K562 (cell line): ENCODE measurements at regions not wholly inside any gene's neighbourhood (a gene's known extent, or its start where the extent isn't known, plus 50 kb on each side); places are given as distances from the start of the nearest gene placed in this dataset.

Experiments
- ATAC-seq: fragments of 200-7000 bp; cut with Tn5 transposase; 3 replicates; pipeline ENCODE4 v1.9.1; 2020; ENCODE audit warnings: moderate library complexity
- BruUV-seq: library from RNA; stranded (reverse); fragments of 400-500 nt; replicated peaks from 2 replicates; lab custom pipeline; 2021; lab: Mats Ljungman, UMichigan
- CTCF ChIA-PET: fragments of 300-600 bp; formaldehyde crosslinking; extraction: SDS; loops from one replicate; lab custom pipeline; 2021; ENCODE audit warnings: low intra/inter-chr PET ratio; lab: Yijun Ruan, JAX
- POLR2A ChIA-PET: fragments of 300-600, 350-650 bp; sonication (Branson Sonifier 250); formaldehyde crosslinking; extraction: SDS; loops from one replicate; lab custom pipeline; 2021; ENCODE audit warnings: antibody characterized with exemption, inconsistent platforms; lab: Yijun Ruan, JAX
- DNase-seq, 4 experiments: peaks; one replicate each; pipeline versions ENCODE4 v3.0.0 to v3.0.0-alpha.2; 2011 to 2018; ENCODE audit warnings: low spot score in 3 of 4, mixed read lengths in 3 of 4; ENCODE audit errors: extremely low read depth in 1 of 4
- FAIRE-seq: peaks from 2 replicates; lab custom pipeline; 2011; peaks lifted over from hg19 to GRCh38; lab: Jason Lieb, UNC
- H2AFZ ChIP-seq: 2 replicates; pipeline ENCODE4 v1.6.0; 2011; ENCODE audit warnings: low read depth, low read length, control low read depth, inconsistent platforms
- H3K27ac ChIP-seq: fragments of 200-600 bp; 3 replicates; pipeline ENCODE4 v1.8.0; 2011; ENCODE audit warnings: low read depth, mild to moderate bottlenecking, control low read depth, inconsistent platforms, low read length, moderate library complexity, mixed read lengths; ENCODE audit errors: extremely low read depth
- H3K27me3 ChIP-seq, 2 experiments: fragments of 300-600 bp in 1 of 2; 2 replicates in 1 of 2; 3 replicates in 1 of 2; pipeline versions ENCODE4 v1.6.0 to v1.8.0; 2011; ENCODE audit warnings: inconsistent platforms in 2 of 2, low read length in 2 of 2, mild to moderate bottlenecking in 1 of 2, mixed read lengths in 1 of 2, moderate library complexity in 1 of 2; ENCODE audit not compliant: control insufficient read depth in 2 of 2, insufficient read depth in 2 of 2
- H3K36me3 ChIP-seq: fragments of 300-600 bp; 3 replicates; pipeline ENCODE4 v1.8.0; 2011; ENCODE audit warnings: mild to moderate bottlenecking, low read length, inconsistent platforms; ENCODE audit not compliant: control insufficient read depth, insufficient read depth
- H3K4me1 ChIP-seq, 2 experiments: fragments of 200-600 bp in 1 of 2; replicated peaks in 1 of 2; 2 replicates in 1 of 2; 3 replicates in 1 of 2; pipeline versions ENCODE4 v1.5.1 to v1.8.0; 2011; ENCODE audit warnings: inconsistent platforms in 2 of 2, low read length in 2 of 2, mild to moderate bottlenecking in 1 of 2, mixed read lengths in 1 of 2, moderate library complexity in 1 of 2; ENCODE audit not compliant: control insufficient read depth in 2 of 2, insufficient read depth in 2 of 2
- H3K4me2 ChIP-seq: 2 replicates; pipeline ENCODE4 v1.6.1; 2011; ENCODE audit warnings: low read length, control low read depth, inconsistent platforms, mixed read lengths; ENCODE audit not compliant: insufficient read depth
- H3K4me3 ChIP-seq: fragments of 200-600 bp; sonication (generic), shearing (Covaris generic); 2 replicates; pipeline ENCODE4 v1.5.1; 2016; ENCODE audit warnings: control low read depth, inconsistent platforms
- H3K79me2 ChIP-seq: fragments of 200-600 bp; 3 replicates; pipeline ENCODE4 v1.8.0; 2011; ENCODE audit warnings: low read length, inconsistent platforms; ENCODE audit not compliant: control insufficient read depth, insufficient read depth
- H3K9ac ChIP-seq, 2 experiments: 2 replicates each; pipeline versions ENCODE4 v1.6.0 to v1.6.1; 2011; ENCODE audit warnings: low read depth in 2 of 2, low read length in 2 of 2, control low read depth in 1 of 2, inconsistent platforms in 1 of 2, mild to moderate bottlenecking in 1 of 2, mixed read lengths in 1 of 2; ENCODE audit not compliant: insufficient read depth in 1 of 2
- H3K9me1 ChIP-seq: one replicate; pipeline ENCODE4 v1.6.0; 2011; ENCODE audit warnings: inconsistent platforms, mild to moderate bottlenecking, low read length, moderate library complexity; ENCODE audit not compliant: control insufficient read depth, insufficient read depth
- H3K9me3 ChIP-seq: replicated peaks from 2 replicates; pipeline ENCODE4 v1.5.1; 2011; ENCODE audit warnings: low read depth, low read length, inconsistent platforms; ENCODE audit not compliant: control insufficient read depth, insufficient read depth
- H4K20me1 ChIP-seq: replicated peaks from 2 replicates; pipeline ENCODE4 v1.6.1; 2011; ENCODE audit warnings: low read length, inconsistent platforms, mixed read lengths; ENCODE audit not compliant: control insufficient read depth, insufficient read depth
- EP300 ChIP-seq: IDR thresholded peaks from 2 replicates; pipeline ENCODE4 v1.6.1; 2012; ENCODE audit warnings: low read length, improper control_type of control experiment
- MECOM ChIP-seq: fragments of 250-450 bp; sonication (Bioruptor Pico); IDR thresholded peaks from 2 replicates; pipeline ENCODE4 v1.8.0; 2022; ENCODE audit warnings: inconsistent platforms
- NCOA2 ChIP-seq, 2 experiments: fragments of 450-650 bp; IDR thresholded peaks; 2 replicates each; pipeline ENCODE4 v1.6.1; 2018; ENCODE audit warnings: mild to moderate bottlenecking in 2 of 2, moderate library complexity in 1 of 2; ENCODE audit not compliant: partially characterized antibody in 2 of 2
- NR3C1 ChIP-seq: sonication (generic); formaldehyde crosslinking; IDR thresholded peaks from 2 replicates; pipeline ENCODE4 v1.8.1; 2022; ENCODE audit warnings: missing genetic modification reagents
- PCBP1 ChIP-seq: fragments of 200-400 bp; formaldehyde crosslinking; IDR thresholded peaks from 2 replicates; pipeline ENCODE4 v1.6.1; 2018; ENCODE audit warnings: mild to moderate bottlenecking, low read depth, low read length; ENCODE audit not compliant: poor library complexity, severe bottlenecking
- PCBP2 ChIP-seq: fragments of 200-400 bp; formaldehyde crosslinking; IDR thresholded peaks from 2 replicates; pipeline ENCODE4 v1.6.1; 2018; ENCODE audit warnings: low read length, low read depth, mild to moderate bottlenecking, moderate library complexity; ENCODE audit not compliant: poor library complexity, severe bottlenecking
- PHB ChIP-seq: fragments of 250-450 bp; sonication (Bioruptor Pico); IDR thresholded peaks from 2 replicates; pipeline ENCODE4 v1.5.0; 2021
- PHF20 ChIP-seq: fragments of 450-650 bp; IDR thresholded peaks from 2 replicates; pipeline ENCODE4 v1.6.1; 2018; ENCODE audit not compliant: partially characterized antibody
- ZNF717 ChIP-seq: fragments of 250-450 bp; sonication (Bioruptor Pico); IDR thresholded peaks from 2 replicates; pipeline ENCODE4 v1.5.0; 2021
- WGBS: fragments of 100-300 bp; shearing (Covaris generic); methylation state at CpG from one replicate; pipeline ENCODE4 v1.1.6; 2016; ENCODE audit warnings: low coverage, mixed read lengths; ENCODE audit not compliant: insufficient coverage; ENCODE audit errors: missing lambda C conversion rate; 5-methylcytosine and 5-hydroxymethylcytosine counted together
- in situ Hi-C: fragments of 300-500 bp; cut with MboI; formaldehyde crosslinking; loops from 4 replicates; pipeline ENCODE4 v1.15.0; 2018; ENCODE audit warnings: inconsistent platforms, mixed read lengths
- intact Hi-C: fragments of 100-400 bp; cut with micrococcal nuclease; formaldehyde crosslinking; loops from 2 replicates; pipeline ENCODE4 v1.14.2; 2022
- TF ChIP-seq, protein P1 (sequence below): sonication (generic); formaldehyde crosslinking; IDR thresholded peaks from 2 replicates; pipeline ENCODE4 v1.9.0; 2022; ENCODE audit warnings: mild to moderate bottlenecking, missing genetic modification reagents
- TF ChIP-seq, protein P2 (sequence below): sonication (generic); formaldehyde crosslinking; IDR thresholded peaks from 2 replicates; pipeline ENCODE4 v1.8.0; 2023; ENCODE audit warnings: missing genetic modification reagents, mild to moderate bottlenecking, borderline replicate concordance
- TF ChIP-seq, protein P3 (sequence below): fragments of 450-650 bp; formaldehyde crosslinking; IDR thresholded peaks from 2 replicates; pipeline ENCODE4 v1.4.0; 2020; ENCODE audit warnings: mild to moderate bottlenecking, mixed read lengths

DNA sequence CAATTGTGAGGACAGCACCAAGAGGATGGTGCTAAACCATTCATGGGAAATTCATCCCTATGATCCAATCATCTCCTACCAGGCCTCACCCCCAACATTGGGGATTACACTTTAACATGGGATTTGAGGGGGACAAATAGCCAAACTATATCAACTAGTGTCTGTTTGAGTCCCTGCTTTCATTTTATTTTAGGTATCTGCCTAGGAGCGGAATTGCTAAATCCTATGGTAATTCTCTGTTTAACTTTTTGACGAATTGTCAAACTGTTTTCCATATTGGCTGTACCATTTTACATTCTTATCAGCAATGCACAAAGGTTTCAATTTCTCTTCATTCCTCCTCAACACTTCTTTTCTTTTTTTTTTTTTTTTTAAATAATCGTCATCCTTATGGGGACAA lies 318.4 kb upstream of the NRP1 start:
- no peak for ATAC-seq
- no peak overlapping the region for H3K4me3 ChIP-seq
- no peak for DNase-seq
- no peaks in the 10 kb centered on the region for H3K27me3 ChIP-seq
- H3K4me1 ChIP-seq: no peaks in the 10 kb centered on the region
- no TSS peak for BruUV-seq
- no peak overlapping the region for H2AFZ ChIP-seq
- no peaks in the 10 kb centered on the region for H3K9me3 ChIP-seq
- no peaks in the 10 kb centered on the region for H4K20me1 ChIP-seq
- no peak overlapping the region for H3K27ac ChIP-seq
- ChIA-PET CTCF (no interaction called here), POLR2A (no interaction called here)
- no peak for FAIRE-seq
- H3K36me3 ChIP-seq: no peaks in the 10 kb centered on the region
- intact Hi-C loops (no loop called here), in situ Hi-C loops (no loop called here)
- H3K79me2 ChIP-seq: no peaks in the 10 kb centered on the region
- no peaks in the 10 kb centered on the region for H3K9me1 ChIP-seq
- WGBS: 0% methylated on average over 3 of the region's 3 CpGs
- H3K4me2 ChIP-seq: no peak overlapping the region
- H3K9ac ChIP-seq: no peak overlapping the region
- TF ChIP-seq PHF20 (no peak), NR3C1 (CRISPR knock-in tag) (no peak), PCBP2 (no peak), PHB (CRISPR knock-in tag) (no peak), MECOM (CRISPR knock-in tag) (no peak), NCOA2 (IDR thresholded peaks at IDR 0.05; ENCODE audit: partially characterized antibody in 2 of 2) (no peak), ZNF717 (CRISPR knock-in tag) (no peak), PCBP1 (no peak), EP300 (no peak)
- TF ChIP-seq, protein P1, sequence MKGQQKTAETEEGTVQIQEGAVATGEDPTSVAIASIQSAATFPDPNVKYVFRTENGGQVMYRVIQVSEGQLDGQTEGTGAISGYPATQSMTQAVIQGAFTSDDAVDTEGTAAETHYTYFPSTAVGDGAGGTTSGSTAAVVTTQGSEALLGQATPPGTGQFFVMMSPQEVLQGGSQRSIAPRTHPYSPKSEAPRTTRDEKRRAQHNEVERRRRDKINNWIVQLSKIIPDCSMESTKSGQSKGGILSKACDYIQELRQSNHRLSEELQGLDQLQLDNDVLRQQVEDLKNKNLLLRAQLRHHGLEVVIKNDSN (CRISPR knock-in tag): no peak
- TF ChIP-seq, protein P2, sequence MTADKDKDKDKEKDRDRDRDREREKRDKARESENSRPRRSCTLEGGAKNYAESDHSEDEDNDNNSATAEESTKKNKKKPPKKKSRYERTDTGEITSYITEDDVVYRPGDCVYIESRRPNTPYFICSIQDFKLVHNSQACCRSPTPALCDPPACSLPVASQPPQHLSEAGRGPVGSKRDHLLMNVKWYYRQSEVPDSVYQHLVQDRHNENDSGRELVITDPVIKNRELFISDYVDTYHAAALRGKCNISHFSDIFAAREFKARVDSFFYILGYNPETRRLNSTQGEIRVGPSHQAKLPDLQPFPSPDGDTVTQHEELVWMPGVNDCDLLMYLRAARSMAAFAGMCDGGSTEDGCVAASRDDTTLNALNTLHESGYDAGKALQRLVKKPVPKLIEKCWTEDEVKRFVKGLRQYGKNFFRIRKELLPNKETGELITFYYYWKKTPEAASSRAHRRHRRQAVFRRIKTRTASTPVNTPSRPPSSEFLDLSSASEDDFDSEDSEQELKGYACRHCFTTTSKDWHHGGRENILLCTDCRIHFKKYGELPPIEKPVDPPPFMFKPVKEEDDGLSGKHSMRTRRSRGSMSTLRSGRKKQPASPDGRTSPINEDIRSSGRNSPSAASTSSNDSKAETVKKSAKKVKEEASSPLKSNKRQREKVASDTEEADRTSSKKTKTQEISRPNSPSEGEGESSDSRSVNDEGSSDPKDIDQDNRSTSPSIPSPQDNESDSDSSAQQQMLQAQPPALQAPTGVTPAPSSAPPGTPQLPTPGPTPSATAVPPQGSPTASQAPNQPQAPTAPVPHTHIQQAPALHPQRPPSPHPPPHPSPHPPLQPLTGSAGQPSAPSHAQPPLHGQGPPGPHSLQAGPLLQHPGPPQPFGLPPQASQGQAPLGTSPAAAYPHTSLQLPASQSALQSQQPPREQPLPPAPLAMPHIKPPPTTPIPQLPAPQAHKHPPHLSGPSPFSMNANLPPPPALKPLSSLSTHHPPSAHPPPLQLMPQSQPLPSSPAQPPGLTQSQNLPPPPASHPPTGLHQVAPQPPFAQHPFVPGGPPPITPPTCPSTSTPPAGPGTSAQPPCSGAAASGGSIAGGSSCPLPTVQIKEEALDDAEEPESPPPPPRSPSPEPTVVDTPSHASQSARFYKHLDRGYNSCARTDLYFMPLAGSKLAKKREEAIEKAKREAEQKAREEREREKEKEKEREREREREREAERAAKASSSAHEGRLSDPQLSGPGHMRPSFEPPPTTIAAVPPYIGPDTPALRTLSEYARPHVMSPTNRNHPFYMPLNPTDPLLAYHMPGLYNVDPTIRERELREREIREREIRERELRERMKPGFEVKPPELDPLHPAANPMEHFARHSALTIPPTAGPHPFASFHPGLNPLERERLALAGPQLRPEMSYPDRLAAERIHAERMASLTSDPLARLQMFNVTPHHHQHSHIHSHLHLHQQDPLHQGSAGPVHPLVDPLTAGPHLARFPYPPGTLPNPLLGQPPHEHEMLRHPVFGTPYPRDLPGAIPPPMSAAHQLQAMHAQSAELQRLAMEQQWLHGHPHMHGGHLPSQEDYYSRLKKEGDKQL (CRISPR knock-in tag): no peak
- TF ChIP-seq, protein P3, sequence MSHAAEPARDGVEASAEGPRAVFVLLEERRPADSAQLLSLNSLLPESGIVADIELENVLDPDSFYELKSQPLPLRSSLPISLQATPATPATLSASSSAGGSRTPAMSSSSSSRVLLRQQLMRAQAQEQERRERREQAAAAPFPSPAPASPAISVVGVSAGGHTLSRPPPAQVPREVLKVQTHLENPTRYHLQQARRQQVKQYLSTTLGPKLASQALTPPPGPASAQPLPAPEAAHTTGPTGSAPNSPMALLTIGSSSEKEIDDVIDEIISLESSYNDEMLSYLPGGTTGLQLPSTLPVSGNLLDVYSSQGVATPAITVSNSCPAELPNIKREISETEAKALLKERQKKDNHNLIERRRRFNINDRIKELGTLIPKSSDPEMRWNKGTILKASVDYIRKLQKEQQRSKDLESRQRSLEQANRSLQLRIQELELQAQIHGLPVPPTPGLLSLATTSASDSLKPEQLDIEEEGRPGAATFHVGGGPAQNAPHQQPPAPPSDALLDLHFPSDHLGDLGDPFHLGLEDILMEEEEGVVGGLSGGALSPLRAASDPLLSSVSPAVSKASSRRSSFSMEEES (CRISPR knock-in tag): no peak
